Stimulated activated CD4-positive, alpha-beta T cell treated with anti-CD3 and anti-CD28 coated beads, Interleukin-1b, Interleukin-23, amount 100 ng/mL, for 48 hours (primary cell): ENCODE measurements at regions not wholly inside any gene's neighbourhood (a gene's known extent, or its start where the extent isn't known, plus 50 kb on each side); places are given as distances from the start of the nearest gene placed in this dataset.
"Not testable (repeated sequence)": the region's sequence is repeated elsewhere in the genome, so short reads cannot be mapped to it uniquely, and the experiment has no call there.

Source experiments
- DNase-seq: peaks from one replicate; pipeline ENCODE4 v3.0.0-alpha.2; 2020

GRCh38 chr9:80498001-80498555 lies 926.3 kb downstream of the TLE4 start:
- DNase-seq: no peak

GRCh38 chr9:80496901-80497556 lies 925.3 kb downstream of the TLE4 start:
- DNase-seq: no peak

GRCh38 chr9:80493258-80493657 lies 921.5 kb downstream of the TLE4 start:
- no peak for DNase-seq

GRCh38 chr9:80492221-80492620 lies 920.5 kb downstream of the TLE4 start:
- DNase-seq: no peak

GRCh38 chr9:80491086-80491696 lies 919.4 kb downstream of the TLE4 start:
- DNase-seq: no peak

- DNase-seq: no peak
Observed at GRCh38 chr9:80489329-80489728, 917.6 kb downstream of the TLE4 start.

GRCh38 chr9:80485420-80486250 lies 913.9 kb downstream of the TLE4 start:
- no peak for DNase-seq

- not testable (repeated sequence) for DNase-seq
Observed at GRCh38 chr9:80482251-80482650, 910.5 kb downstream of the TLE4 start.

- DNase-seq: no peak
Observed at GRCh38 chr9:80467632-80468031, 895.9 kb downstream of the TLE4 start.

GRCh38 chr9:80465556-80465955 lies 893.8 kb downstream of the TLE4 start:
- DNase-seq: no peak

GRCh38 chr9:80449513-80449912 lies 877.7 kb downstream of the TLE4 start:
- no peak for DNase-seq

GRCh38 chr9:80448996-80449395 lies 877.2 kb downstream of the TLE4 start:
- DNase-seq: no peak

- no peak for DNase-seq
Observed at GRCh38 chr9:80447876-80448275, 876.1 kb downstream of the TLE4 start.

- no peak for DNase-seq
Observed at GRCh38 chr9:80440724-80441123, 869.0 kb downstream of the TLE4 start.

- no peak for DNase-seq
Observed at GRCh38 chr9:80437825-80438224, 866.1 kb downstream of the TLE4 start.

GRCh38 chr9:80437091-80437640 lies 865.4 kb downstream of the TLE4 start:
- DNase-seq: no peak

- no peak for DNase-seq
Observed at GRCh38 chr9:80435591-80435990, 863.8 kb downstream of the TLE4 start.

- no peak for DNase-seq
Observed at GRCh38 chr9:80426992-80427391, 855.2 kb downstream of the TLE4 start.

- no peak for DNase-seq
Observed at GRCh38 chr9:80417211-80417773, 845.5 kb downstream of the TLE4 start.

GRCh38 chr9:80410106-80410505 lies 838.3 kb downstream of the TLE4 start:
- DNase-seq: no peak

- no peak for DNase-seq
Observed at GRCh38 chr9:80407220-80407619, 835.5 kb downstream of the TLE4 start.

- DNase-seq: no peak
Observed at GRCh38 chr9:80401243-80401642, 829.5 kb downstream of the TLE4 start.

- DNase-seq: no peak
Observed at GRCh38 chr9:80400624-80401230, 829.0 kb downstream of the TLE4 start.
